ENCODE measurements at regions not wholly inside any gene's neighbourhood (a gene's known extent, or its start where the extent isn't known, plus 50 kb on each side); places are given as distances from the start of the nearest gene placed in this dataset.

DNA sequence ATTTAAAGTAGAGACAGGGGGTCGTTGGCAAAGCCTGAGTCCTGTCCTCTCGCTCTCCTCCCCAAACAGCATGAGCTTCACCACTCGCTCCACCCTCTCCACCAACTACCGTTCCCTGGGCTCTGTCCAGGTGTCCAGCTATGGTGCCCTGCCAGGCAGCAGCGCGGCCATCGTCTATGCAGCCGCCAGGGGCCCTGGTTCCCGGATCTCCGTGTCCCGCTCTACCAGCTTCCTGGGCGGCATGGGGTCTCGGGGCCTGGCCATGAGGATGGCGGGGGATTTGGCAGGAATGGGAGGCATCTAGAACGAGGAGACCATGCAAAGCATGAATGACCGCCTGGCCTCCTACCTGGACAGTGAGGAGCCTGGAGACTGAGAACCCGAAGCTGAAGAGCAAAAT, 1117.2 kb upstream of the MIR17HG start:
- DNase-seq: no peak
- Mint-ChIP-seq H3K9me3 (peaks cover 9% of the 10 kb centered on the region), H3K36me3 (ENCODE audit: low read depth) (no peaks in the 10 kb centered on the region), H3K4me3 (no peak overlapping the region), H3K27me3 (no peaks in the 10 kb centered on the region), H3K27ac (no peak overlapping the region), H3K4me1 (no peaks in the 10 kb centered on the region)
- ChIA-PET POLR2A (no interaction called here), CTCF (no interaction called here)

DNA sequence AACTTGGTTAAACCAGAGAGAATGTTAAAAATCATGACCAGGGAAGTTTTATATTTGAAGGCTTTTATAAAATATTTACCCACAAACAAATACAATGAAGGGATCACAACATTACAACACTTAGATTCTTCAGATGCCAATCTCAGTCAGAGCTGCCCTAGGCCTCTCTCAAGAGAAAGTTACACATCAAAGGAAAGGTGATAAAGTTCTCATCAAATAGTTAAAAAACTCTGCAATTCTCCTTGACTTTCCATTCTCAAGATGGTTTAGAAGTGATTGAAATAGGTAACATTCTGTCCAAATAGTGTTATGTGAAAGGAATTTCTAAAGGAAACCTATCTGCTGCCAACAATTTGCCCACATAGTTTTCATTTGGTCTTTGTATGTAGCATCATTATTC, 1115.2 kb upstream of the MIR17HG start:
- POLR2A ChIA-PET: no interaction called here
- Mint-ChIP-seq H3K4me3 (no peak overlapping the region), H3K9me3 (peaks cover 9% of the 10 kb centered on the region), H3K27me3 (no peaks in the 10 kb centered on the region), H3K27ac (no peak overlapping the region), H3K4me1 (no peaks in the 10 kb centered on the region), H3K36me3 (ENCODE audit: low read depth) (no peaks in the 10 kb centered on the region)
- DNase-seq: no peak
- CTCF ChIA-PET: no interaction called here

DNA sequence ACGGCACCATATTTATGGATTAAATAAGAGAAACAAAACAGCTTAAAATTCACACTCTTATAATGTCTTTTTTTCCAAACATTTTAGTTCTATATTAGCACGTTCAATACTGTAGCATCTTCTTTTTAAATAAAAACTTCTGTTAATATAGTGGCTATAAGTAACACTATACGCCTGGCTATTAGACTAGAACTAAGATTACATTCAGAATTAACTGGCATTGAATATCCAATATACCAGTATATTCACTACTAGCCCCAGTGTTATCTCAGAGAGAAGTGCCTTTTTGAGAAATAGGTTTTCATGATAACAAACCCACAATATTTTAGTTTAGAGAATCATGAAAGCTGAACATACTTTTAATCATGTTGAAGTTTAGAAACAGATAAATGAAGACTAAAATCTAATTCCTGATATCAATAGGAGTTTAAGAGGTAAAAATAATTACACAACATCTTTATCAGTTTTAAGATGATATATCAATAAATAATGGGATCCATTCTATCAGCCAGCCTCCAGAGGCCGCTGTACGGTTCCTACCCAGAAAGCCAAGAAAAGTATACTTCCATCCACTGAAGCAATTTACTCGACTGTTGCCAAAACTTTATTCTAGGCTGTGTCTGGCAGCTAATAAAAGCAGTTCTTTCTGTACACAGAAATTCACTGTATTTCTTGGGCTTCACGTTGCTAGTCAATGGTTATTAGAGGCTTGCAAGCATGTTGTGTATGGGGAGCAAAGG, 1113.4 kb upstream of the MIR17HG start:
- no peak for DNase-seq
- ChIA-PET POLR2A (no interaction called here), CTCF (no interaction called here)
- no peaks in the 10 kb centered on the region for H3K27me3 Mint-ChIP-seq
- no peak overlapping the region for H3K4me3 Mint-ChIP-seq
- H3K36me3 Mint-ChIP-seq (ENCODE audit: low read depth): no peaks in the 10 kb centered on the region
- no peaks in the 10 kb centered on the region for H3K4me1 Mint-ChIP-seq
- H3K27ac Mint-ChIP-seq: no peak overlapping the region
- peaks cover 8% of the 10 kb centered on the region for H3K9me3 Mint-ChIP-seq

DNA sequence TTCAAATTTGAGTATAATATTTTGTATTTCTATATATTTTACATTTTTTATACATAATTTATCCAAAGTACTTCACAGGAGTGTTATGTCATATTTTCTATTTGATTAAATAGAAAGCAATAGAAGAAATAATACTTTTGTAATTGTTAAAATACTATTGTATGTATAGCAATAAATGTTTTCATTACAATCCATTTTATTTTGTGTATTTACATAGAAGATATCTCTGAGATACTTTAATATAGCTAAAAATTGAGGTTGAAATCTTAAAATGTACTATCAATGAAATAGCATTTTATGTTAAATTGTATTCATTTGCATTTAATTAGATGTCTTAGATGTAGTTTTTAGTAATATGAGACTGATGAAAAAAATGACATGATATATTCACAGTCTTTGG, 1109.6 kb upstream of the MIR17HG start:
- no peaks in the 10 kb centered on the region for H3K36me3 Mint-ChIP-seq (ENCODE audit: low read depth)
- ChIA-PET POLR2A (no interaction called here), CTCF (no interaction called here)
- H3K9me3 Mint-ChIP-seq: peaks cover 7% of the 10 kb centered on the region
- no peaks in the 10 kb centered on the region for H3K27me3 Mint-ChIP-seq
- H3K4me3 Mint-ChIP-seq: no peak overlapping the region
- no peaks in the 10 kb centered on the region for H3K4me1 Mint-ChIP-seq
- H3K27ac Mint-ChIP-seq: no peak overlapping the region
- no peak for DNase-seq

DNA sequence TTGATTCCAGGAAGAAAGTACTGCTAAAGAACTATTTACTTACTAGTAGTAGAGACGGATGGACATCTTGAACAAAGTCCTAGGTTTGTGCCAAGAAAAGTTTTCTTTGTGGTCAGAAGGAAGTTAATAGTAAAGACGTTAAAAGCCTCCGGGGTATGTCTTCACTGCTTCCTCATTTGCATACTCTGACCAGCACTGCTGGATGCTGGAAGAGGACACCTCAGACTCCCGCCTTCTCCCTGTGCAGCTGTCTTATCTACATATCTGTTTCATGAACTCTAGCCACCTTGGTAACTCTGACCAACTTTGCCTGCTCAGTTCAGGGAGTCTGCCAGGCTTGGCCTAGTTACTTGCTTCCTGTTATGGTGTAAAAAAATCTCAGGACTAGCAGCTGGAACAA, 1109.1 kb upstream of the MIR17HG start:
- POLR2A ChIA-PET: no interaction called here
- peaks cover 7% of the 10 kb centered on the region for H3K9me3 Mint-ChIP-seq
- H3K4me1 Mint-ChIP-seq: no peaks in the 10 kb centered on the region
- no peak for DNase-seq
- no peaks in the 10 kb centered on the region for H3K27me3 Mint-ChIP-seq
- H3K36me3 Mint-ChIP-seq (ENCODE audit: low read depth): no peaks in the 10 kb centered on the region
- CTCF ChIA-PET: no interaction called here
- no peak overlapping the region for H3K27ac Mint-ChIP-seq
- no peak overlapping the region for H3K4me3 Mint-ChIP-seq

DNA sequence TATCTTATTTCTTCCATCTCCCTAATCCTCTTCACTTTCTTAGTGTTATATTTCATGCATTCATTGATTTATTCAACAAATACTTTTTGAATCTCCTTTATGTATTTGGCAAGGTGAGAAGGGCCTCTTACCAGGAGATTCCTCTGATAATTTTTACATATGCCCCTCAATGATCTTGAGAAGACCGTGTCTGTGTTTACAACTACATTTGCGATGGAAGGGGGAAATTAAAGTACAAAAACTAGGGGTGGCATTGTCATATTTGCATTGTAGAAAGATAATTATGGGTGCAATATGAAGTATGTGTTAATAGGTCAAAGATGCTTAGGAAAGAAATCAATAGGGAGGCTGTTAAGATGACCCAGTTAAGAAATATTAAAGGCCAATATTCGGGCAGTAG, 1108.4 kb upstream of the MIR17HG start:
- POLR2A ChIA-PET: no interaction called here
- Mint-ChIP-seq H3K36me3 (ENCODE audit: low read depth) (no peaks in the 10 kb centered on the region), H3K4me1 (no peaks in the 10 kb centered on the region), H3K9me3 (peaks cover 7% of the 10 kb centered on the region), H3K4me3 (no peak overlapping the region), H3K27me3 (no peaks in the 10 kb centered on the region), H3K27ac (no peak overlapping the region)
- DNase-seq: no peak
- CTCF ChIA-PET: no interaction called here

DNA sequence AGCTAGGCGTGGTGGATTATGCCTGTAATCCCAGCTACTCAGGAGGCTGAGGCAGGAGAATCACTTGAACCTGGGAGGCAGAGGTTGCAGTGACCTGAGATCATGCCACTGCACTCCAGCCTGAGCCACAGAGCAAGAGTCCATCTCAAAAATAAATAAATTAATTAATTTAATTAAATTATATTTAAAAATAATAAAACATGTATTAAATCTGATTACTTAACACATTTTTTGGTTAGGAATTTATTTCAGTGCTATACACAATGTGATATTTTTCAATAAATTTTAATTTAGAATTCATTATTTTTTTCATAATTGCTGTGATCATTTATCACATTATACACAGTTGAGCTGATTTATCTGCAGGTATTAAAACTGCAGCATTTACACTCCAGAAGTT, 1101.5 kb upstream of the MIR17HG start:
- Mint-ChIP-seq H3K27me3 (no peaks in the 10 kb centered on the region), H3K4me3 (no peak overlapping the region), H3K9me3 (peaks cover 9% of the 10 kb centered on the region), H3K36me3 (ENCODE audit: low read depth) (no peaks in the 10 kb centered on the region), H3K4me1 (no peaks in the 10 kb centered on the region), H3K27ac (no peak overlapping the region)
- ChIA-PET POLR2A (no interaction called here), CTCF (no interaction called here)
- no peak for DNase-seq

DNA sequence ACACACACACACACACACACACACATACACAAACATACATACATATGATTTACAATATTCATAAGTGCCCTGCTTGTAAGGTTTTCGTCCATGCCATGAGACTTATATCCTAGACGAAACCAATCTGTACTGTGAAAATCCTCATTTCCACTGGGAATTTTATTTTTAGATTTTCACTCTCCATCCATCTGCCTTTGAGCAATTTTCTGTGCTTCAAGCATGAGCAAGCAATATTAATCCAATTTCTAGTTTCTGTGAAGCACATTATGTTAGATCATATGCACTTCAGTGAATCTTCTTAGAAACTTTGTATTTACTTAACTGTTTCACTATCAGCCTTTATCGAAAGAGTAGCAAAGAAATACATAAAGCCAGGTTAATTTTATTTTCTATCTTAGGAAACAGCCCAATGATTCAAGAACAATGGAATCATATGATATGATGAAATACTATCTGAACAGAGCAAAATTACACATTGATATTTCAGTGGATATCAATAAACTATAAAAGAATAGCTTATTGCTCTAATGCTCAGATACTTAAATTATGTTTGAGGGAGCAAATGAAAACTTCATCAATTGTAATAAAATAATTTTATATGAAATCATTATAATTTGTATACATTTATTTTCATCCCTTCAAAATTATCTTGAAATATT, 1100.7 kb upstream of the MIR17HG start:
- no peak overlapping the region for H3K27ac Mint-ChIP-seq
- H3K36me3 Mint-ChIP-seq (ENCODE audit: low read depth): no peaks in the 10 kb centered on the region
- no peaks in the 10 kb centered on the region for H3K4me1 Mint-ChIP-seq
- no peak overlapping the region for H3K4me3 Mint-ChIP-seq
- CTCF ChIA-PET: no interaction called here
- H3K9me3 Mint-ChIP-seq: peaks cover 13% of the 10 kb centered on the region
- DNase-seq: no peak
- POLR2A ChIA-PET: no interaction called here
- H3K27me3 Mint-ChIP-seq: no peaks in the 10 kb centered on the region

DNA sequence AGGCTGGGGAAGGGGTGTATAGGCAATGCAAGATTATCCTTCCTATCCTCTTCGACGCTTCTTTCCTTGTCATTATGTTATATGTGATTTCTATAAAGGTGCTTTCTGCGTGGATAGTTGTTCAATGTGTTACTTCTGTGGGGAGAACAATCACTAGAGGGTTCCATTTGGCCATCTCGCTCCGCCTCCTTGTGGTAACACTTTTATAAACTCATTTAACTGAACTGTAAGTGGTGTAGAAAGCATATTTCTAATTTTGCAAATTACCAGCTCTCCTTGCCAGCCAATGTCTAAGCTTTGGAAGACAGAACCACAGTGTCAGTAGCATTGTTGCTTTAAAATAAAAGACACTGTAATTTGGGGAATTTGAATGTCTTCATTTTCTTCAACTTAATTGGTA, 1093.7 kb upstream of the MIR17HG start:
- peaks cover 14% of the 10 kb centered on the region for H3K9me3 Mint-ChIP-seq
- H3K4me1 Mint-ChIP-seq: no peaks in the 10 kb centered on the region
- no peak overlapping the region for H3K4me3 Mint-ChIP-seq
- ChIA-PET POLR2A (no interaction called here), CTCF (no interaction called here)
- no peak overlapping the region for H3K27ac Mint-ChIP-seq
- no peaks in the 10 kb centered on the region for H3K27me3 Mint-ChIP-seq
- DNase-seq: no peak
- H3K36me3 Mint-ChIP-seq (ENCODE audit: low read depth): no peaks in the 10 kb centered on the region

DNA sequence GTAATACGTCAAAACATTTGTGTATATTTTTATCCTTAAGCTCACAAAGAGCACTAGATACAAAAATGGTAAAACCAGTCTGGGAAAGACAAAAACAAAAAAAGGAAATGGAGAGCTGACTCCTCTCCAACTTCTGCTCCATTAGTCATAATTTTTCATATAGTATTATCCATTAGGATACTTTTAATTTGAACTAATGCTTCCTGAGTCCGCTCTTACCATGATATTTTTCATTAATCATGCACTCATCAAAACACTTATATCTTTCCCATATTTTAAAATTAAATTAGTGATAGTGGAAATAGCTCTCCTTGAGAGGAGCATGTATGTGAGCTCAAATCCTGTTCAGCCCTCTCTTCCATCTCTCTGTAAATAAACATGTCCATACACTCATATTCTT, 1093.0 kb upstream of the MIR17HG start:
- Mint-ChIP-seq H3K36me3 (ENCODE audit: low read depth) (no peaks in the 10 kb centered on the region), H3K4me3 (no peak overlapping the region), H3K27me3 (no peaks in the 10 kb centered on the region), H3K27ac (no peak overlapping the region), H3K9me3 (peaks cover 11% of the 10 kb centered on the region), H3K4me1 (no peaks in the 10 kb centered on the region)
- POLR2A ChIA-PET: no interaction called here
- CTCF ChIA-PET: no interaction called here
- DNase-seq: no peak

DNA sequence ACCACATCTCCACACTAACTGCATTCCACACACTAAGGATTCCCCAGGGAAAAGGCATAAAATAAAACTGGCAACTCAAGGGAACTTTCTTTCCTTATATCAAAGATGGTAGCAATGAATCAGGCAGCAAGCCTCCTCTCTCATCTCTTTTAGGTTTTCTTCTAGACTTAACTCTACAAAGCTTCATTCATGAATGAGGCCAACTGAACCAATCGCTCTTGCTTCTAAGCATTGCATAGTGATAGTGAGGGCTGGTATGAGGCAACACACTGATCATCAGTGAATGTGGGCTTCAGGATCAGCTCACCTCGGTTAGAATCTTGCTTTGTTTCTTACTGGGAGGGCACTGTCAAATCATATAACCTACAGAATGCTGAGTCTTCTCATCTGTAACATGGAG, 1090.7 kb upstream of the MIR17HG start:
- Mint-ChIP-seq H3K4me3 (no peak overlapping the region), H3K36me3 (ENCODE audit: low read depth) (no peaks in the 10 kb centered on the region), H3K27me3 (no peaks in the 10 kb centered on the region), H3K9me3 (peaks cover 6% of the 10 kb centered on the region), H3K4me1 (no peaks in the 10 kb centered on the region), H3K27ac (no peak overlapping the region)
- DNase-seq: no peak
- ChIA-PET CTCF (no interaction called here), POLR2A (no interaction called here)

DNA sequence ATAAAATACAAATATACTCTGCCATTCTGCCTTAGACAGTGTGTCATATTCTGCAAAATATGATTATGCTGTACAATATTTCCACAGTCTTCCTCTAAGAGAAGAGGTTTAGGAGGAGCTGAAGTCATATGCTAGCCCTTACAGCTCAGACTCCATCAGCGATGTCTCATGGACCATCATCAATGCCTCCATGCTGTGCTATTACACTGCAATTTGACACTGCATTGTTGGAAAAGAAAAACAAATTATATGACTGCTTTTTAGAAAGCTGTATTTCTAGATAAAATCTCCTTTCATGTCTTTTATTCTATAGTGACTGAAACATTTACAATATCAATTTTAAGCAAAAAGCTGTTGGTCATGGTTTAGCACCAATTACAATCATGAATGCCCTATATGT, 1089.4 kb upstream of the MIR17HG start:
- ChIA-PET POLR2A (no interaction called here), CTCF (no interaction called here)
- Mint-ChIP-seq H3K9me3 (peaks cover 10% of the 10 kb centered on the region), H3K36me3 (ENCODE audit: low read depth) (no peaks in the 10 kb centered on the region), H3K27me3 (no peaks in the 10 kb centered on the region), H3K27ac (no peak overlapping the region), H3K4me1 (no peaks in the 10 kb centered on the region), H3K4me3 (no peak overlapping the region)
- no peak for DNase-seq

DNA sequence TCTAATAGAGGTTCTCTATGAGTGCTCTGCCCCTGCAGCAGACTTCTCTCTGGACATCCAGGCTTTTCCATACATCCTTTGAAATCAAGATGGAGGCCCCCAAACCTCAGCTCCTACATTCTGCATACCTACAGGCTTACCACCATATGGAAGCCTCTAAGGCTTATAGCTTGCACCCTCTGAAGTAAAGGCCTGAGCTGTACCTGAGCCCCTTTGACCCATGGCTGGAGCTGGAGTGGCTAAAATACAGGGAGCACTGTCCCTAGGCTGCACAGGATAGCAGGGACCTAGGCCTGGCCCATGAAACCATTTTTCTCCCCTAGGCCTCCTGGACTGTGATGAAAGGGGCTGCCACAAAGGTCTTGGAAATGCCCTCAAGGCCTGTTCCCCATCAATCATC, 1086.1 kb upstream of the MIR17HG start:
- H3K9me3 Mint-ChIP-seq: peaks cover 5% of the 10 kb centered on the region
- no peak overlapping the region for H3K27ac Mint-ChIP-seq
- POLR2A ChIA-PET: no interaction called here
- no peaks in the 10 kb centered on the region for H3K36me3 Mint-ChIP-seq (ENCODE audit: low read depth)
- H3K4me3 Mint-ChIP-seq: no peak overlapping the region
- CTCF ChIA-PET: no interaction called here
- no peak for DNase-seq
- H3K27me3 Mint-ChIP-seq: no peaks in the 10 kb centered on the region
- H3K4me1 Mint-ChIP-seq: no peaks in the 10 kb centered on the region

DNA sequence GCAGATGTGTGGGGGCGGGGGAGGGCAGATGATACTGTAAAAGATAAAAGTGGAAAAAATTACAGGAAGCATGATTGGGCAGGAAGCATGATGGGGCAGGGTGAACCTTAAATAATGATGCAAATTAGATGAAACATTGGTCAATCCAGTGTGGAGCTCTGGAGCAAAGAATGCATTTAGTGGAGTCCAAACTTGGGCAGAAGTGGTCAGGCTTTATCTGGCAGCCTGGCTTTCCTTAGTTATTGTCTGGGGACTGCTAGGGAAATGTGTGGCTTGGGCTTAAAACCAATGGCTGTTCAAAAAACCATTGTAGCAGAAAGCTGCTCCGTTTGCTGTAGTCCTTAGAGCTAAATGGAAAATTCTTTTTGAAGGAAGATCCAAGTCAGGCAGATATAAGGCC, 1077.3 kb upstream of the MIR17HG start:
- CTCF ChIA-PET: no interaction called here
- no peaks in the 10 kb centered on the region for H3K36me3 Mint-ChIP-seq (ENCODE audit: low read depth)
- H3K27me3 Mint-ChIP-seq: no peaks in the 10 kb centered on the region
- DNase-seq: no peak
- no peak overlapping the region for H3K4me3 Mint-ChIP-seq
- POLR2A ChIA-PET: no interaction called here
- no peak overlapping the region for H3K27ac Mint-ChIP-seq
- H3K9me3 Mint-ChIP-seq: peaks cover 10% of the 10 kb centered on the region
- no peaks in the 10 kb centered on the region for H3K4me1 Mint-ChIP-seq

Data from activated CD4-positive, alpha-beta memory T cell treated with anti-CD3 and anti-CD28 coated beads, Interleukin-2, amount 10 ng/mL, durations not matched to agents 7 days and 5 days (primary cell).